ENCODE measurements at regions not wholly inside any gene's neighbourhood (a gene's known extent, or its start where the extent isn't known, plus 50 kb on each side); places are given as distances from the start of the nearest gene placed in this dataset.

DNA sequence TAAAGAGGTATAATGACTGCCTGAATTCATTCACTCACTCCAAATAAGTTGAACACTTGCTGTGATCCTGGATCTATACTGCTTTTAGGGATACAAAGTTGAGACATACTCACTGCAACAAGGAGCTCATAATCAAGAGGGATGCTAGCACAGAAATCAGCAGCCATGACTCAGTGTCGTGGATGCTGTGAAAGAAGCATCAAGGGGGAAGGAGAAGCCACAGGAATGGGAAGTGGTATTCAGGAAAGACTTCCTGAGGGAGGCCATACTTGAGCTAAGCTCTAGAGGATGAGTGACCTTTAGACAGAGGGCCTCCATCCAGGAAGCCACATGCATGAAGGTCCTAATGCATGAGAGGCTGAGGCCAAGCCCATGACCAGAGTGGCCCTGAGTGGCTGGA, 245.7 kb upstream of the RORA start:
- Histone ChIP-seq H4K20me1 (ENCODE audit: insufficient read depth) (no peaks in the 10 kb centered on the region), H3K79me2 (ENCODE audit: insufficient read depth, low read length) (no peaks in the 10 kb centered on the region)

More for the DNA sequence above, 245.7 kb upstream of the RORA start:
- H3K9ac ChIP-seq (ENCODE audit: low read length): no peak overlapping the region
- POLR2A ChIA-PET: no interaction called here
- no peaks in the 10 kb centered on the region for H3K27me3 ChIP-seq (ENCODE audit: insufficient read depth, low read length)
- H3K27ac ChIP-seq (ENCODE audit: low read depth, low read length): no peak overlapping the region
- no peaks in the 10 kb centered on the region for H3K4me1 ChIP-seq (ENCODE audit: control insufficient read depth in 1 of 2, insufficient read depth in 2 of 2, low read length in 2 of 2)
- H3K9me3 ChIP-seq (ENCODE audit: control insufficient read depth in 1 of 2, insufficient read depth in 1 of 2, low read depth in 1 of 2, low read length in 2 of 2): no peaks in the 10 kb centered on the region; a peak in 1 of 4 replicates
- TF ChIP-seq, protein P1, sequence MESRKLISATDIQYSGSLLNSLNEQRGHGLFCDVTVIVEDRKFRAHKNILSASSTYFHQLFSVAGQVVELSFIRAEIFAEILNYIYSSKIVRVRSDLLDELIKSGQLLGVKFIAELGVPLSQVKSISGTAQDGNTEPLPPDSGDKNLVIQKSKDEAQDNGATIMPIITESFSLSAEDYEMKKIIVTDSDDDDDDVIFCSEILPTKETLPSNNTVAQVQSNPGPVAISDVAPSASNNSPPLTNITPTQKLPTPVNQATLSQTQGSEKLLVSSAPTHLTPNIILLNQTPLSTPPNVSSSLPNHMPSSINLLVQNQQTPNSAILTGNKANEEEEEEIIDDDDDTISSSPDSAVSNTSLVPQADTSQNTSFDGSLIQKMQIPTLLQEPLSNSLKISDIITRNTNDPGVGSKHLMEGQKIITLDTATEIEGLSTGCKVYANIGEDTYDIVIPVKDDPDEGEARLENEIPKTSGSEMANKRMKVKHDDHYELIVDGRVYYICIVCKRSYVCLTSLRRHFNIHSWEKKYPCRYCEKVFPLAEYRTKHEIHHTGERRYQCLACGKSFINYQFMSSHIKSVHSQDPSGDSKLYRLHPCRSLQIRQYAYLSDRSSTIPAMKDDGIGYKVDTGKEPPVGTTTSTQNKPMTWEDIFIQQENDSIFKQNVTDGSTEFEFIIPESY (IDR thresholded peaks at IDR 0.05; ENCODE audit: extremely low read depth, insufficient replicate concordance, low read length): no peak
- no peak for TF ChIP-seq POLR2AphosphoS5 (IDR thresholded peaks at IDR 0.05; ENCODE audit: low read depth, low read length)
- TF ChIP-seq EZH2 (IDR thresholded peaks at IDR 0.05): no peak
- no peak for TF ChIP-seq POLR2A (IDR thresholded peaks at IDR 0.05; ENCODE audit: borderline replicate concordance, extremely low read depth, insufficient read depth, insufficient read length)
- no peak for TF ChIP-seq JUND (IDR thresholded peaks at IDR 0.05)
- TF ChIP-seq CEBPB (IDR thresholded peaks at IDR 0.05; ENCODE audit: low read depth): no peak
- no peak for TF ChIP-seq TCF7L2 (IDR thresholded peaks at IDR 0.05; ENCODE audit: borderline replicate concordance, extremely low read depth, insufficient read depth, insufficient read length)
- no peak for TF ChIP-seq CBX3 (IDR thresholded peaks at IDR 0.05; ENCODE audit: low read depth)
- no peak for TF ChIP-seq ZNF274 (IDR thresholded peaks at IDR 0.05; ENCODE audit: low read depth, low read length)
- TF ChIP-seq, protein P2, sequence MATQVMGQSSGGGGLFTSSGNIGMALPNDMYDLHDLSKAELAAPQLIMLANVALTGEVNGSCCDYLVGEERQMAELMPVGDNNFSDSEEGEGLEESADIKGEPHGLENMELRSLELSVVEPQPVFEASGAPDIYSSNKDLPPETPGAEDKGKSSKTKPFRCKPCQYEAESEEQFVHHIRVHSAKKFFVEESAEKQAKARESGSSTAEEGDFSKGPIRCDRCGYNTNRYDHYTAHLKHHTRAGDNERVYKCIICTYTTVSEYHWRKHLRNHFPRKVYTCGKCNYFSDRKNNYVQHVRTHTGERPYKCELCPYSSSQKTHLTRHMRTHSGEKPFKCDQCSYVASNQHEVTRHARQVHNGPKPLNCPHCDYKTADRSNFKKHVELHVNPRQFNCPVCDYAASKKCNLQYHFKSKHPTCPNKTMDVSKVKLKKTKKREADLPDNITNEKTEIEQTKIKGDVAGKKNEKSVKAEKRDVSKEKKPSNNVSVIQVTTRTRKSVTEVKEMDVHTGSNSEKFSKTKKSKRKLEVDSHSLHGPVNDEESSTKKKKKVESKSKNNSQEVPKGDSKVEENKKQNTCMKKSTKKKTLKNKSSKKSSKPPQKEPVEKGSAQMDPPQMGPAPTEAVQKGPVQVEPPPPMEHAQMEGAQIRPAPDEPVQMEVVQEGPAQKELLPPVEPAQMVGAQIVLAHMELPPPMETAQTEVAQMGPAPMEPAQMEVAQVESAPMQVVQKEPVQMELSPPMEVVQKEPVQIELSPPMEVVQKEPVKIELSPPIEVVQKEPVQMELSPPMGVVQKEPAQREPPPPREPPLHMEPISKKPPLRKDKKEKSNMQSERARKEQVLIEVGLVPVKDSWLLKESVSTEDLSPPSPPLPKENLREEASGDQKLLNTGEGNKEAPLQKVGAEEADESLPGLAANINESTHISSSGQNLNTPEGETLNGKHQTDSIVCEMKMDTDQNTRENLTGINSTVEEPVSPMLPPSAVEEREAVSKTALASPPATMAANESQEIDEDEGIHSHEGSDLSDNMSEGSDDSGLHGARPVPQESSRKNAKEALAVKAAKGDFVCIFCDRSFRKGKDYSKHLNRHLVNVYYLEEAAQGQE (IDR thresholded peaks at IDR 0.05; ENCODE audit: low read depth): no peak
- TF ChIP-seq SP1 (IDR thresholded peaks at IDR 0.05; ENCODE audit: low read depth): no peak
- TF ChIP-seq, protein P3, sequence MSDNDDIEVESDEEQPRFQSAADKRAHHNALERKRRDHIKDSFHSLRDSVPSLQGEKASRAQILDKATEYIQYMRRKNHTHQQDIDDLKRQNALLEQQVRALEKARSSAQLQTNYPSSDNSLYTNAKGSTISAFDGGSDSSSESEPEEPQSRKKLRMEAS (IDR thresholded peaks at IDR 0.05): no peak
- no peak for TF ChIP-seq RAD21 (IDR thresholded peaks at IDR 0.05; ENCODE audit: low read depth)
- TF ChIP-seq EZH2phosphoT487 (IDR thresholded peaks at IDR 0.05; ENCODE audit: borderline replicate concordance): no peak
- TF ChIP-seq FOSL1 (IDR thresholded peaks at IDR 0.05; ENCODE audit: low read depth): no peak
- TF ChIP-seq, protein P4, sequence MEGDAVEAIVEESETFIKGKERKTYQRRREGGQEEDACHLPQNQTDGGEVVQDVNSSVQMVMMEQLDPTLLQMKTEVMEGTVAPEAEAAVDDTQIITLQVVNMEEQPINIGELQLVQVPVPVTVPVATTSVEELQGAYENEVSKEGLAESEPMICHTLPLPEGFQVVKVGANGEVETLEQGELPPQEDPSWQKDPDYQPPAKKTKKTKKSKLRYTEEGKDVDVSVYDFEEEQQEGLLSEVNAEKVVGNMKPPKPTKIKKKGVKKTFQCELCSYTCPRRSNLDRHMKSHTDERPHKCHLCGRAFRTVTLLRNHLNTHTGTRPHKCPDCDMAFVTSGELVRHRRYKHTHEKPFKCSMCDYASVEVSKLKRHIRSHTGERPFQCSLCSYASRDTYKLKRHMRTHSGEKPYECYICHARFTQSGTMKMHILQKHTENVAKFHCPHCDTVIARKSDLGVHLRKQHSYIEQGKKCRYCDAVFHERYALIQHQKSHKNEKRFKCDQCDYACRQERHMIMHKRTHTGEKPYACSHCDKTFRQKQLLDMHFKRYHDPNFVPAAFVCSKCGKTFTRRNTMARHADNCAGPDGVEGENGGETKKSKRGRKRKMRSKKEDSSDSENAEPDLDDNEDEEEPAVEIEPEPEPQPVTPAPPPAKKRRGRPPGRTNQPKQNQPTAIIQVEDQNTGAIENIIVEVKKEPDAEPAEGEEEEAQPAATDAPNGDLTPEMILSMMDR (IDR thresholded peaks at IDR 0.05 in 2 of 3, conservative IDR thresholded peaks at IDR 0.05 in 1 of 3; ENCODE audit: borderline replicate concordance in 1 of 3, insufficient read depth in 1 of 3, low read depth in 2 of 3, low read length in 2 of 3): no peak
- TF ChIP-seq SIN3A (IDR thresholded peaks at IDR 0.05; ENCODE audit: low read depth): no peak
- no peak for TF ChIP-seq YY1 (IDR thresholded peaks at IDR 0.05; ENCODE audit: extremely low read depth, insufficient replicate concordance, low read depth, low read length)
- no peak for TF ChIP-seq ZFX (IDR thresholded peaks at IDR 0.05)
- H3K9me2 ChIP-seq (ENCODE audit: insufficient read depth): no peaks in the 10 kb centered on the region
- no peak overlapping the region for H2AFZ ChIP-seq (ENCODE audit: low read depth, low read length, poor library complexity, severe bottlenecking)
- no peak overlapping the region for H3K4me3 ChIP-seq (replicated peaks in 1 of 2; ENCODE audit: low read depth in 1 of 2, low read length in 2 of 2)
- ATAC-seq: no peak
- DNase-seq (ENCODE audit: low read depth, low spot score): no peak
- H3K36me3 ChIP-seq (ENCODE audit: control insufficient read depth in 1 of 2, insufficient read depth in 2 of 2, low read length in 2 of 2): no peaks in the 10 kb centered on the region
- no peak overlapping the region for H3K4me2 ChIP-seq (ENCODE audit: low read length)
- CTCF ChIA-PET: no interaction called here
- BruUV-seq (replicated peaks): no TSS peak
- RAD21 ChIA-PET (ENCODE audit: low non-redundant PET in 1 of 2, low total read pairs in 2 of 2, uncharacterized antibody in 2 of 2, unreplicated experiment in 2 of 2): no interaction called here
- intact Hi-C loops (cut with micrococcal nuclease): no loop called here
